OCI-LY3 (cell line): ENCODE measurements at regions not wholly inside any gene's neighbourhood (a gene's known extent, or its start where the extent isn't known, plus 50 kb on each side); places are given as distances from the start of the nearest gene placed in this dataset.

ENCODE experiments used
- H2AFZ ChIP-seq: fragments of 200-600, 300-600 bp; shearing (Covaris generic); 2 replicates; pipeline ENCODE4 v1.6.0; 2014; ENCODE audit warnings: antibody characterized with exemption, low read depth, low read length
- H3K27ac ChIP-seq: fragments of 200-600, 300-600 bp; sonication (generic); 2 replicates; pipeline ENCODE4 v1.5.1; 2014; ENCODE audit warnings: mild to moderate bottlenecking, low read length, moderate library complexity, mixed read lengths
- H3K27me3 ChIP-seq: fragments of 200-600, 300-600 bp; sonication (generic); 2 replicates; pipeline ENCODE4 v1.6.1; 2014; ENCODE audit warnings: low read depth, low read length, mixed read lengths
- H3K36me3 ChIP-seq: fragments of 200-600, 300-600 bp; sonication (generic); replicated peaks from 2 replicates; pipeline ENCODE3; 2014; ENCODE audit warnings: low read depth, low read length, mixed read lengths
- H3K4me1 ChIP-seq: fragments of 300-600, 200-600 bp; sonication (generic); 2 replicates; pipeline ENCODE4 v1.6.1; 2014; ENCODE audit warnings: low read length, mixed read lengths
- H3K4me2 ChIP-seq: fragments of 200-600, 300-600 bp; sonication (generic); 2 replicates; pipeline ENCODE4 v1.6.1; 2014; ENCODE audit warnings: low read length, mixed read lengths
- H3K4me3 ChIP-seq: fragments of 300-600, 200-600 bp; sonication (generic); 2 replicates; pipeline ENCODE4 v1.5.1; 2014; ENCODE audit warnings: antibody characterized with exemption, mild to moderate bottlenecking, low read length, moderate library complexity
- H3K79me2 ChIP-seq: fragments of 300-600, 200-600 bp; shearing (Covaris generic); 2 replicates; pipeline ENCODE4 v1.6.1; 2014; ENCODE audit warnings: mild to moderate bottlenecking, low read length, mixed read lengths
- H3K9ac ChIP-seq: fragments of 300-600, 200-600 bp; shearing (Covaris generic); 2 replicates; pipeline ENCODE4 v1.6.0; 2014; ENCODE audit warnings: mild to moderate bottlenecking, low read length, moderate library complexity
- H3K9me3 ChIP-seq: fragments of 200-600, 300-600 bp; shearing (Covaris generic); 2 replicates; pipeline ENCODE4 v1.6.1; 2014; ENCODE audit warnings: low read length, mixed read lengths; ENCODE audit not compliant: insufficient read depth
- H4K20me1 ChIP-seq: fragments of 200-600, 300-600 bp; sonication (generic); 2 replicates; pipeline ENCODE4 v1.6.1; 2016; ENCODE audit warnings: low read length, mixed read lengths; ENCODE audit not compliant: insufficient read depth
- CTCF ChIP-seq: fragments of 200-600, 300-600 bp; sonication (generic); IDR thresholded peaks from 2 replicates; pipeline ENCODE4 v1.5.1; 2014; ENCODE audit warnings: antibody characterized with exemption, low read length, low read depth
- EZH2phosphoT487 ChIP-seq: fragments of 200-600 bp; shearing (Covaris generic); IDR thresholded peaks from 2 replicates; pipeline ENCODE4 v1.6.1; 2018; ENCODE audit warnings: antibody characterized with exemption, mixed run types, low read depth

- Histone ChIP-seq H3K36me3 (no peaks in the 10 kb centered on the region), H3K4me1 (no peaks in the 10 kb centered on the region), H3K27me3 (no peaks in the 10 kb centered on the region), H3K4me2 (no peak overlapping the region), H2AFZ (no peak overlapping the region), H3K9ac (no peak overlapping the region), H3K27ac (no peak overlapping the region), H3K79me2 (no peaks in the 10 kb centered on the region), H3K4me3 (no peak overlapping the region), H3K9me3 (no peaks in the 10 kb centered on the region), H4K20me1 (no peaks in the 10 kb centered on the region)
- TF ChIP-seq CTCF, result no peak
- no peak for TF ChIP-seq EZH2phosphoT487
Observed at GRCh38 chr2:83471655-83472054, 987.4 kb downstream of the SUCLG1 start.

DNA sequence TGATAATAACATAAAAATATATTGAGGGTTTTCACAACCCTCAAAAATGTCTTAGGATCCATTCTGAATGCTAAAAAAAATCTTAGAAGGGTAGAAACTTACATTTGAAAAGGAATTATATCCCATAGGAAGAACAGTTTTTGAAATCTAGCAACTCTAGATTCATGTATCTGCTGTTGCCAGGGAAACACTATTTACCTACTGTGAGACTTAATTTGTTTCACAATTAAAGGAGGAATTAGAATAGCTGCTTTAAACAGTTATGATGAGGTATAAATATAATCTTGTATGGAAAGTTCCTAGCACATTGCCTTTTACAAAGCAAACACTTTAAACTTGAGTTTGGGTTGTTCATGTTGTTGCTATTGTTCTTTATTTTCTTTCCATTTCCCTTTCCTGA is 988.2 kb downstream of the SUCLG1 start:
- H2AFZ ChIP-seq, result no peak overlapping the region
- H3K27me3 ChIP-seq, result no peaks in the 10 kb centered on the region
- no peaks in the 10 kb centered on the region for H4K20me1 ChIP-seq
- H3K9ac ChIP-seq, result no peak overlapping the region
- H3K27ac ChIP-seq, result no peak overlapping the region
- no peak overlapping the region for H3K4me2 ChIP-seq
- no peaks in the 10 kb centered on the region for H3K4me1 ChIP-seq
- H3K4me3 ChIP-seq, result no peak overlapping the region
- no peak for TF ChIP-seq CTCF
- no peak for TF ChIP-seq EZH2phosphoT487
- no peaks in the 10 kb centered on the region for H3K9me3 ChIP-seq
- H3K79me2 ChIP-seq, result no peaks in the 10 kb centered on the region
- no peaks in the 10 kb centered on the region for H3K36me3 ChIP-seq

DNA sequence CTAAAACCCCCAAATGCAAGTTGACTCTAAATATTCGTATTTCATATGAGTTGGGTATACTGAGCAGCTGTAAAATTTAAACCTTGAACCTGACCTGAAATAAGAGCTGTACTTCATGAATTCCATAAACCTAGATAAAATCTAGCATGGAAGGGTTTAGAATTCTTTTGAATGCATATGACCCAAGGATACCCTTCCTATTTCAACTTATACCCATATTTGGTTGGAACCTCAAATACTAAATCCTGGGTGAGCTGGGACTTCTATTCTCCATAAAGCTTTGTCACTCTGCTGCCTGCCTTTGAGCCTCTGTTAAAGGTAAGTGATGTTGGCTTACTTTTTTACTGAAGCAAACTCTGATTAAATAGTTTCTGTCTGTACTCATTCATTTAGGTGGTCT is 994.6 kb downstream of the SUCLG1 start:
- Histone ChIP-seq H2AFZ (no peak overlapping the region), H3K4me1 (no peaks in the 10 kb centered on the region), H3K27me3 (no peaks in the 10 kb centered on the region), H3K4me2 (no peak overlapping the region), H3K79me2 (no peaks in the 10 kb centered on the region), H3K9me3 (no peaks in the 10 kb centered on the region), H3K27ac (no peak overlapping the region), H3K9ac (no peak overlapping the region), H4K20me1 (no peaks in the 10 kb centered on the region), H3K4me3 (no peak overlapping the region), H3K36me3 (no peaks in the 10 kb centered on the region)
- TF ChIP-seq EZH2phosphoT487 (no peak), CTCF (no peak)

GRCh38 chr2:83462881-83463280 is 996.2 kb downstream of the SUCLG1 start:
- H3K27me3 ChIP-seq, result no peaks in the 10 kb centered on the region
- H3K4me1 ChIP-seq, result no peaks in the 10 kb centered on the region
- no peak overlapping the region for H2AFZ ChIP-seq
- H3K4me3 ChIP-seq, result no peak overlapping the region
- no peaks in the 10 kb centered on the region for H3K79me2 ChIP-seq
- no peaks in the 10 kb centered on the region for H4K20me1 ChIP-seq
- H3K9me3 ChIP-seq, result no peaks in the 10 kb centered on the region
- no peak overlapping the region for H3K27ac ChIP-seq
- TF ChIP-seq CTCF (no peak), EZH2phosphoT487 (no peak)
- no peaks in the 10 kb centered on the region for H3K36me3 ChIP-seq
- no peak overlapping the region for H3K9ac ChIP-seq
- no peak overlapping the region for H3K4me2 ChIP-seq
